C1 segment of cervical spinal cord (tissue), 14 donors: ENCODE measurements at regions not wholly inside any gene's neighbourhood (a gene's known extent, or its start where the extent isn't known, plus 50 kb on each side); places are given as distances from the start of the nearest gene placed in this dataset.

Experiments used
- DNase-seq, 14 donors: peaks; one replicate each; lab custom pipeline; 2025; lab: John Stamatoyannopoulos, UW

DNA sequence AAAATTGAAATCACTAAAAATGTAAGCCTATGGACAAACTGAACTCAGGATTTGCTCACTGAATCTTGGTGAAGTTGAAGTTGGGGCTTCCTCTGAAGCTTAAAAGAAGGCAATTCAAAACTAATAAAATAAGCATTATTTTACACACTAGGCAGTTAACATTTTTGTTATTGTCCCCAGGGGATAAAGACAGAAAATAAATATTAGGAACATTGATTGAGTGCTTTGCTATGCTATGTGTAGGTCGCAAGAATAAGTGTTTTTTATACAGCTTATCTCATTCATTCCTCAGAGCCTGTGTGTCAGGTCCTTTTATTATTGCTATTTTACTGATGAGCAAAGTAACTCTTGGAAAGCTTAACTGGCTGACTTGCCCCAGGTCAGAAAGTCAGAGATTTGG is 82.2 kb downstream of the ZNF608 start:
- DNase-seq, result no peak

DNA sequence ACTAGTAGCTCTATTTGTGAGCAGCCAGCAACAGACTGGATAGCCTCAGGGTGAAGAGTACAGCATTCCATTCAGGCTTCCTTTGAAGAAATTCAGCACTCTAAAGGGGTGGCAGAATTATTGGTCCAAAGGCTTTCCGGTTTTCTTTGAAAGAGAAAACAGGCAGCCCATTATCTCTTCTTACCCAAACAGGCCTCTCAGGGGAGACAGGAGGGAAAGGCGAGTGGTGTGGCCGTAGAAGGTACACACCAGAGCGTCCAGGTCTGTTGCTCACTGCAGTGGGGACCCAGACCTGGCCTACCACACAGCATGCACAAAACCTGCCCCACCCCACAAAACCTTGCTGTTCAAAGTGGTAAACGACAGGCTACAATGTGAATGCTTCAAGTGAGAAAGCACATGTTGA is 83.3 kb downstream of the ZNF608 start:
- peak in 1 of 14 donors; percentile 44 for DNase-seq

DNA sequence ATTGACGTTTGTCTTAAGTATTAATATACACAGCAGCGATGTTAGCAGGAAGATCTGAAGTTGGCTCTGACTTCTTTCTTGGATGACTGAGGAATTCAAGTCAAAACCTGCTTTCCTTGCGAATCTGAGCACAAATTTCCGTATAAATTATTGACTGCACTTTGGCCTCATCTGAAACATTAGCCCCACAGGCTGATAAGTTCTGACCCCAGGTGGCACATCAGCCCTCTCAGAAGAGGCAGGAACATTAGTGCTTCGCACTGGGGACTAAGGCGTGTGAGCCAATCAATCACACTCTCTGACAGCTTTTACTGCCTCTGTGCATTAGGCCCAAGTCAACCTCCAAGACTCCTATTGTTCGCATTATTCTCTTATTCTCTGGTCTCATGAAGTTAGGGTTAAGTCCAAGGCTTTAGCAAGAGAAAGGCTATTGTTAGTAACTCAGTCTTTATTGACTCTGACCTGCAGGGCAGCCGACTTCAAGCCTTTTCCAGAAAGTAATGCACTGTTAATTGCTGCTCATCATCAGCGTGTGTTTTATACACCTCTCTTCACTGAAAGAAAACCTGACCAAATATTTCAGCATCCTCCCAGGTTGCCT is 84.2 kb downstream of the ZNF608 start:
- DNase-seq, result no peak

DNA sequence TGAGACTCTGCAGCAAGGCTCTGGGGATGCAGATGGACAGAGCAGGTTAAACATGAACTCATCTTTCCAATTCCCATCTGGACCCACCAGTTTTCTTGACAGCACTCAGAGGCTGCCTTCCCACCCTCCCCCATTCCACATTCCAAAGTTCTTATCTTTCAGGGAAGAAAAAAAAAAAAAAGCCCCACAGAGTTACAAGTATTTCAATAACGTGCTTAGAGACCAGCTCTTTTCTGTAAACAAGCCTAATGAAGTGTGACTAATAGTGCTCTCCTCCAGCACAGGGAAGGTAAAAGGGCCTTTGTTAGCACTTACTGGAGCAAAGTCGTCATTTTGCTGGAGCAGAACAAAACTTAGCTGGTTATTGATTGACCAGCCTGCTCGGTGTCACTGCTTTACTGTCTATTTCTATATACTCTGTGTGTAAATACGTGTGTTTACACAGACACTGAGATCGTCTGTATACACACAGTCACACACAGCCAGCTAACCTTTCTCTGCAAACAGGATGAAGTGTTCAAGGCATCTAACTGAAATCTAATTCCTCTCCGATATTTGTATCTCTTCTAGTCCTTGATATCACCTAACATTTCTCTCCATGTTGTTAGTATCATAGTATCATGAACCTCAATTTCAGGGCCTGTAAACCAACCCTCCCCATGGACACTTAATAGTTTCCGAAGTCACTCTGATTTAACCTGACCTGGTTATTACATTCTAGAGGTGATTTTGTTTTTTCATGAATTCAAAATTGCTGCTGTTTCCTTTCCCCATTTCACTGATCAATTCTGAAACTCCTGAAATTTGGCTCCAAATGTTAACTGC is 84.9 kb downstream of the ZNF608 start:
- peak in 1 of 14 donors; percentile 62 for DNase-seq

DNA sequence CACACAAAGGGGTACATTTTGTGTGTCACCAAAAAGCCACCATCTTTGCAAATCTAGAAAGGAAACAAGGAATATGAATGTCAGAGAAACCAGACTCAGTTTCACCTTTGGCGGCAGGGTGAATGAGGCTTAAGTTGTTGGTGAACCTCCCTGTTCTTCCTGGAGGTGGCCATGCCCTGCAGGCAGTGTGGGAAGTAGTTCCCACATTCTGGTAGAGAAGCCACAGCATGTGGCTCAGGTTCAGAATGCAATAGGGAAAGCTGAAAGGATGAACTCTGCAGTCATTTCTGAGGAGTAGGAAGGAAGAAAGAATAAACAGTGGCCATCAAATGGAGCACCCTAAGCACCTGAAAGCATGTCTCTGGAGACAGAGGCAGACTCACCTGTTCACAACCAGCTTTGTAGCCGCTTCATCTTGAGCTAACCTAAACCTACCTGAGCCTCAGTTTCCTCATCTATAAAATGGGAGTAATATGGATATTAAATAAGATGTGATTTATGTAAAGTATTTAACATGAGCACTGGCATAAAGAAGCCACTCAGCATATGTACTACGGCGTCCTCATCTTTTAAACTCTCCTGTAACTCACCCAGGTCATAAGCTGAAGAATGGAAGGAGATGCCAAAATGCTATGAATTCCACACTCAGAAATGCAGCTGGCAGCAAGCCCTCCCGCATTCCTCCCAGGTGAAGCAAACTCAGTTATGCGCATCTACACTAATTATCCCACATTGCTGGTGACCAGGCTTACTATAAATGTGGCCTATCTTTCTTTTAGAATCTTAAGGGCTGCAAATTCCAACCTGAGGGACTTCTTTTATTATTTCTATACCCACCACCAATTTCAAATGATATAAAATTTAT is 86.0 kb downstream of the ZNF608 start:
- no peak for DNase-seq

DNA sequence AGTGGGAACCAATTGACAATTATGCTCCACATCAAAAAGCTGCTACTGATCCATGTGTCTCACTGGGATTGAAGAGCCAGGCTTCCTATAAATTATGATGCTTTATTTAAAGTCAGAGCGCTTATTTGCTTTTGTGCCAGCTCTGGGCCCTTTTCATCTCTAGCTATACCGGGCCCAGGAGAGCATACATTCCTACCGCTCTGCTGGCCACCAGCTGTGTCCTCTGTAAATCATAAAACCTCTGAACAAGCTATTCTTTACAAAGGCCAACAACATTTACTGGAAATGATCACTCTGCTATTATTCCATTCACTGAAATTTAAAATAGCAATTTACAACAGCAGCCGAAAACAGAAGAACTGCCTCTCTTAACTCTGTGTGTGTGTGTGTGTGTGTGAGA is 86.6 kb downstream of the ZNF608 start:
- no peak for DNase-seq

DNA sequence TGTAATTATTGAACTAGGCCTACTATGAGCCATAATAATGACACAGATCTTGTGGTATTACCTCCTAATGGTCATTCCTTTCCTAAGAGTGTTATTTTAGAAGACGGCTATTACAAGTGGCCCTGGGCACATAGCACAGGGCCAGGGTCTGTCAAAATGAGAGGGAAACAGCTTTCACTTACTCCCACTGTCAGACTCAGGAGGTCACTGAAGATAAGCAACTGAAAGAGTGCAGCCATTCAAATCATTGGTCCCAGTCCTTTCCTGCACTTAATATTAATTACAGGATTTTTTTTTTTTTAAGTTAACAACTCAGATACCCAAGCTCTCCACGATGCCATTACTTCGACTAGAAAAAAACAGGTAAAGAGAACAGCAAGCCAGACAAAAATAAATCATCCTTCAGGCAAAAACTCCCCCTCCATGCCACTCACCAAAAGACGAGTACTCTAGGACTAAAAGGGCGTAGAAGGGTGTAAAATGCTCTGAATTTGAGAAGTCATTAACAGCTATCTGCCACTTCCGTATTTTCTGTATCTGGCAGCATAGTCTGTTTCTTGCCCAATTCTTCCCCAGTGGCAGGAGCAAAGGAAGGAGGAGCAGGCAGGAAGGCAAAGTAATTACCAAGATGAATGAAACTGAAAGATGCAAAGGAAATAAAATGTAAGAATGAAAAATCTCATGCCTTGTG is 87.4 kb downstream of the ZNF608 start:
- DNase-seq, result no peak

DNA sequence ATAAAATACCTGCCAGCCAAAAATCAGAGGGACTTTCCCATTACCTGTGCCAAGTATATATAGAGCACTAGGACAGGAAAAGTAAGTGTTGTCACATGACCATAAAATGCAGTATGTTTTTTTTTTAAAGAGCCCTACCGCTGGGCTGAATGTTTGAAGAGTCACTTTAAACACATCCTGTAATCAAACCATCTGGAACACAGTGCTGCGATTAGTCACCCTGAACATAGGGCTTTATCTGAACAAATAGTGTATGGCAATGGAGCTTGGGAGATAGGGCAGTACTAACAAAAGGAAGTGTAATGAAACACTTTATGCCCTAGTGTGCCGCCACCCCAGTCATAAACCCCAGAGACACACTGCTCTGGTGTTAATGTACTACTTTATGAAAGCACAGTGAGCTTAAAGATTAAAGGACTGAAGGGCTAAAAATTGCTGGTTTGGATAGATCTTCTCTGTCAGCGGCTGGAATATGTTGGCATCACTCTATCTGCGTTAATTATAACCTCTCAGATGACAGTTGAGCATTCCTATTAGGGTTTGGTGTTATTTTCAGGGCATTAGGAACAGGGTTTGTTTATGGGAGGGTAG is 90.4 kb downstream of the ZNF608 start:
- no peak for DNase-seq

DNA sequence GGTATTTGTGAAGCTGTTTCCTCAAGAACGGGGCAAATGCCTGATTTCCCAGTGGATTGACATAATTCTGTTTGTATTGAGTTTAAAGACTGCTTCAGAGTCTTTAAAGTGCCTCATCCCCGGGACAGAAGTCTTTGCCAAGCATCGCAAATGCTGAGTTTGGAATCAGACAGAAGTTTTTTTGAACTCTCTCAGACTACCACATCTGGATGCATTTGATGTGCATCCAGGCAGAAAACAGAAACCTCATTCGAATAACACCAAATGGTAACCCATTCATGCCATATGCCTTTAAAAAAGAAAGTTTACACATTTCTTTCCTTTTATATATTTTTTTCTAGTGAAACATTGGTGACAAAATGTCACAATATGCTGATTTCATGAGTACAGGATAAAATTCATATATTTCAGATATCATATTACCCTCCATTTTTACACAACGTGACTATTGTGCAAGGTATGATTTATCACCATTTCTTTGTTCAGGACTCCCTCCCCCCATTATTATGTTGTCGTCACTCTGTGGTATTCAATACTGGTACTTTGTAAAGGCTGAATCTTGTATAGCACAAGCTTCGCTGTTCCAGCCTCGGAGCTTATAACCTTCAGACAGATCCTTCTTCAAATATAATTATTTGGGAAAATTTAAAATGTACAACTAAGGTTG is 91.1 kb downstream of the ZNF608 start:
- DNase-seq, result no peak

DNA sequence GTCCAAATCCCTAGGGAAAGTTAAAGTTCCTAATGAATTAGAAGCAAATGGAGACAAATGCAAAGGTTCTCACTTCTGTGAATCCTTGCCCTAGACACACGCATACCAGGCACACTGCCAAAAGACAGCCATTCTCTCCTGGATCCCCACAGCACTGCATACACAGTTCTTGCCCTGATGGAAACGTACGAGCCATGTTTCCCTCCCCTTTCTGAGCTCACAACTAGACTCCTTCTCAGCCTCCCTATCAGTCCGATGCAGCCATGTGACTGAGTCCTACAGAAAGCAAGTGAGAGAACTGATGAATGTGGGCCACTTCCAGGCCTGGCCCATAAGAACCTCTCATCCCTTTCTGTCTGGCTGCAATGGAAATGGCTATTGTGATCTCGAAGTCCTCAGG is 92.0 kb downstream of the ZNF608 start:
- peak in 1 of 14 donors; percentile 36 for DNase-seq

DNA sequence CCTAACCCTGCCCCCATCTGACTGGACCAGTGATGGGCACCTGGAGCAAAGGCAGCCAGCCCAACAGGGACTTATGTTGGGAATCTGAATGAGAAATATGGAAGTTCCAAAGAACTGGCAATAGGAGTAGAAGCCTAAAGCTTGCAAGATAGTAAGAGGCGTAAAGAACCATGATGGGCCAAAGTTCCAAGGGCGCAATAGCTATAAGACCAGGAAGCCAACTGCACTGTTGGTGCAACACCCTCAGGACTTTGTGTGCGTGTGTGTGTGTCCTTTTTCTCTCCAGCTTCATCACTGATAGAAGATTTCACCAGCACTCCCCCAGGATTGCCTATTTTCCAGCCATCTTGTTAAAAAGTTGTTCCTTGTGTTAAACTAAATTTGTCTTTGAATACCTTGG is 92.8 kb downstream of the ZNF608 start:
- DNase-seq, result no peak

DNA sequence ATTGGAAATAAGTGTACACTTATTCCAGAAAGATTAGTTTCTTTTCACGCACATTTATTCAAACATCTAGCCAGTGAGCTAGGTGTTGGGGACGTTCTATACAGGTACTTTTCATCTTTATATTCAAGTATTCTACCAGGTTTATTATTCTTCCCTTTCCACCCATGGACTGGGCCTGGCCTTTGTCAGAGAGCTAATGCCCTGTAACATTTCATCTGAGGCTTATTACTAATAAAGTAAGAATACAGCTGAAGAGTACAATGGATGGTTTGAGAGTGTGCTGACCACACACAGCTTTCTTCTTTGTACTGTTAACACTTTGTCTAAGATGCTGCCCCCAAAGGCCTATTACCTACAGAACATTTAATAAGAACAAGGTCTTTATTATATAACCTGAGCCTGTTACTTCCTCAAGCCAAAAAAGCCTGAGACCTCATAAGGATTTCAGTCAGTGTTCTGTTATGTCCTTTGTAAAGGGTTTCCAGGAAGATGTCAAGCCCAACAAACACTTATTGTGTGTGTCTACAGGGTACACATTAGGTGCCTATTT is 93.5 kb downstream of the ZNF608 start:
- DNase-seq, result no peak

DNA sequence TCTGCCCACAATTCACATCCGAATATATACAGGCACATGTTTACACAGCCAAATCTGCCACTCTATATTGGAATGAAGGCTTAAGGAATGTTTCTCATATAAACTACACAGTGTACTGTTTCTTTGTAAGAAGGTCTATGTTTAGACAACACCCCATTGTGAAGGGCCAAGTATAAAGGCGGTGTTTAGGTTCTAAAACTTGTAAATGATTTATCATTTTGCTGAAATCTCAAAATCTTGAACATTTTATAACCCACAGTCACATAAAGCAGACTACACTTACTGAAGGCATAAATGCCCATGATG is 94.0 kb downstream of the ZNF608 start:
- DNase-seq, result no peak

DNA sequence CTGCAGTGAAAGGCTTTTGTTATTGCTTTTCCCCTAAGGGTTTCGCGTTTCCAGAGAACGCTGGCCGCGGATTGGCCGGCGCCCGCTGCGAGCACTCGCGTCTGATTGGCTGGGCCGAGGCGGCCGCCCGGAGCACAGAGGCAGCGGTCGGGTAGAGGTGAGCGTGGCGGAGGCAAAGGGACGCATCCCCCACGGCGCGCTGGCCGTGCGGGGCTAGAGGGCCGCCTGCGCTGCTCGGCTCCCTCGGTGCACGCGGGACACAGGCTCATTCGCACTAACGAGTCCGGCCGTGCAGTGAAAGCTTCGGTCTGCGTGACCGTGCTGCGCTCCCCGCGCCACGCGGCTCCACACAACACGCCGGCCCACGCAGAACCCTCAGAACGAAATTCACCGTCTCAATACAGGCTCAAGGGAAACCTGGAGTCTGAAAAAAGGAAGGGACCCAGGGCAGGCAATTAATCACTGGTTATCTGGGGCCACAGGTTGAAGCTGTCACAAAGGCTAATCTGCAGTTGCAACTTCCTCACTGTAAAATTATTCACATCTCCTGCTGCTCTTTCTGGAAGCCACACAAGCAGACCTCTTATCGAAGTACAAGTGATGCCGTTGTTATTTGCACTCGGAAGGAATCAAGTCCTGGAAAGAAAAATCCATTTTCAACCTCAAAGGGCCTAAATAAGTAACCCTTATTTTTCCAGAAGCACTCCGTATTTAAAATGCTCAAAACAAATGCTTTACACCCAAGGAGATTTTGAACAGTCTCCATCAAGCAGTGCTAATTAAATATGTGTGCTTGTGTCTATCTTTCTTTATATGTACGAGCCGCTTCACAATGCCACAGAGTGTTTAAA is 94.6 kb downstream of the ZNF608 start:
- peak; percentile 27 to 94 (median 80) for DNase-seq

DNA sequence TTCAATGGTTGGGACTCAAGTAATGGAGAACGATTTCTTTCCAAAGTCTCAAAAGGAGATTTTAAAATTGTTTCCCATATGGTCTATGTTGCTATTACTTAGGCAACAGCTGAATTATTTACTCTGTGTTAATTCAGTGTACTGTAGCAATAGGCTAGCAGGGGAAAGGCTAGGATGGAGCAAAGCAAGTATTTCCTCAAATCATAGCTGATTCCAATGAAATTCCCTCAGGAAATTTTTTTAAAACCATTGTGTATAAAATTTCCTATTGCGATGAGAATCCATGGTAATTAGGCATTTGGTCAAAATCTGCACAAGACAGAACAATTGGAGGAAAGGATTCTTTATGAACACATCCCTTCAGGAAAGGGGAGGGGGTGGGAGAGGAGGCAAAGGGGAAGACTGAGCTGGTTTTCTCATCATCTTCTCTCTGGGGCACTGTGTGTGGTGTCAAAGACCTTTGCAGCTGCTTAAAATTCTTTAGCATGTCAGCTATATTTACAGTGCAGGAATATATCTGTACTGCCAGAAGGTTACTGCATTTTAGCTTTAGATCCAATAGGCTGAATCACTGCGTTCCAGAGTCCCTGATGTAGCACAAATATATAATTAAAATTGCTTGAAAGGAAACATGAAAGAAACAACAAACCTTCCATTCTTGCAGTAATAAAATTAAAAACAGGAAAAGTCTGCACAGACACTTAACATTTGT is 95.3 kb downstream of the ZNF608 start:
- DNase-seq, result peak in 1 of 14 donors; percentile 77

DNA sequence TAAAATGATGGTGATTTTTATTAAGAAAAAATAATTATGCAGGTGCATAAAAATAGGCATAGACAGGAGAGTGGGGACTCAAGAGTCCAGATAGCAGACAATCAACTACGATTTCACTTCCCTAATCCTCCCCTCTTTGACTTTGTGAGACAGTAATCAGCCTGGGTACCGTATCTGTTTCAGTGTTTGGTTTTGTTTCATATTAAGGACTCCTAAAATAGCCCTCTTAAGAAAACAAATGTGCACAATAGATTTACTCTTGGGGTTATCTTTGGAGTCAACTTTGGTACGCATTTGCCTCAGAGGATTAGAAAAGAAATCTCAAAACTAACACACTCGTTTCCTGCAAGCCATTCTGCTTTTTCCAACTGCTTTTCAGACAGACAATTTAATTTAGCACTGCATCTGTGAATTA is 96.3 kb downstream of the ZNF608 start:
- peak in 1 of 14 donors; percentile 71 for DNase-seq

DNA sequence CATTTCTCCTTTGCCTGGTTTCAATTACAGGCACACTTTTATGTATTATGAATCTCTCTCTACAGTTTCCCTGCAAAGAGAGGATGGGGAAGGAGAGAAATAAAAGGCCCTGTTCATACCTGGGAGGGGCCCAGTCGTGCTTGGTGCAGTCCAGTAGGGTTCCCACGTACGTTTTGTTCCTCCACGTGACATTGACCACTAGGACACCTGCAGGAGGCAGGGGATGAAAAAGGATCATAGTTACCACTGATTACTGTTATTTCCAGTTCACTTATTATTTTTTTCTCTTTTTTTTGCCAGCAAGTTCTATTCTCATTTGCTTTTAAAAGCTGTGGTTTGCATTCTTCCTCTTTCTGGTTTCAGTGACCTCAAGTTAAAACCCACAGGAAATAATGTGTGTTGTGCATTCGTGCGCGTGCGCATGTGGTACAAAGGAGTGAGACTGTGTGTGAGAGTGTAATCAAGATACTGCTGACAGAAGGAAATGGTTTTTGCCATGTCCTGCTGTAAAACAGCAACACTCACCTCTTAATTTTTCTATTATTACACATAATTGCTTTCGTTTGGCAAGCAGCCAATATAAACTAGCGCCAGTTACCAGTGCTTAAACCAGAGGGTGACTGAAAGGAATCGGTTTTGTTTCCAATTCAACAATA is 96.8 kb downstream of the ZNF608 start:
- DNase-seq, result peak in 6 of 14 donors; percentile 31 to 71 (median 38)

DNA sequence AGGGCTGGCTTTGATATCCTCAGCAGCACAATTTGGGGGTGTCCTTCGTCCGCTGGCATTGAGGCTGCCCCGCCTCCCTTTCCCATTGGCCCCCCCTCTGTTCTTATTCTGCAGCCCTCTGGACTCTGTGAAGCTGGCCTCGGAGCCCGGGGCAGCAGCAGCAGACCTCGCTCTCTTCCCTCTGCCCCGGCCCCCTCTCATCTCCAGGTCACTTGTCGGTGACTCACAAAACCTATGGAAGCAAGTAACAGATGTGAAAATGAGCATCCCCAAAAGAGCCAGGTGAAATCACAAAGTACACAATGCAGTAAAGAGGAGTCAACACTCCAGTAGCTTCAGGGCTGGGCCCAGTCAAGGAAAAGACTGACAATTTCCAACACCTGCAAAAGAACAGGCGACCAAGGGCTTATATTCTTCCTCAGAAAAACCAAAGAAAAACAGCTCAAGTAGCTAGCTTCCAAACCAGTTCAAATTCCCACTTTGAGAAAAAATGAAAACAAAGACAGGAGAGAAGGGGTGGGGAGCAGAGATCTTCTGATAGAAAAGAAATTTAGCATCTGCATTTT is 97.5 kb downstream of the ZNF608 start:
- DNase-seq, result no peak
